Natural killer cell treated with Interleukin-12 subunit alpha and Interleukin-12 subunit beta and Interleukin-15 and Interleukin-18, amount 100 ng/mL, for 72 hours (primary cell): ENCODE measurements at regions not wholly inside any gene's neighbourhood (a gene's known extent, or its start where the extent isn't known, plus 50 kb on each side); places are given as distances from the start of the nearest gene placed in this dataset.

Experiments
- ATAC-seq, 2 donors: fragments of 150-1000 bp; cut with Tn5 transposase in 1 of 2; sonication (Bioruptor Pico), chemical (Tn5 transposase) in 1 of 2; 2 replicates each; pipeline ENCODE4 v1.10.0; 2021
- DNase-seq: peaks from one replicate; pipeline ENCODE4 v3.0.0; 2022; ENCODE audit warnings: low spot score
- H3K27ac Mint-ChIP-seq, 2 donors: 1 replicate in 1 of 2; 2 replicates in 1 of 2; pipeline ENCODE4 v1.8.0; 2022; ENCODE audit warnings: mixed read lengths in 2 of 2, mild to moderate bottlenecking in 1 of 2, moderate library complexity in 1 of 2
- H3K27me3 Mint-ChIP-seq, 2 donors: 1 replicate in 1 of 2; 2 replicates in 1 of 2; pipeline ENCODE4 v1.8.0; 2022; ENCODE audit warnings: mixed read lengths in 2 of 2
- H3K36me3 Mint-ChIP-seq: one replicate; pipeline ENCODE4 v1.8.0; 2022; ENCODE audit warnings: mixed read lengths
- H3K4me1 Mint-ChIP-seq, 2 donors: 1 replicate in 1 of 2; 2 replicates in 1 of 2; pipeline ENCODE4 v1.8.0; 2022; ENCODE audit warnings: low read depth in 2 of 2, mixed read lengths in 2 of 2, mild to moderate bottlenecking in 1 of 2
- H3K4me3 Mint-ChIP-seq: one replicate; pipeline ENCODE4 v1.8.0; 2022; ENCODE audit warnings: mixed read lengths
- H3K9me3 Mint-ChIP-seq: 2 replicates; pipeline ENCODE4 v1.8.0; 2022; ENCODE audit warnings: mixed read lengths

GRCh38 chr6:169958510-169958909, 207.1 kb downstream of the ERMARD start:
- H3K4me3 Mint-ChIP-seq, result no peak overlapping the region
- ATAC-seq, result no peak
- DNase-seq, result no peak
- peaks cover 12 to 18% of the 10 kb centered on the region in 2 donors for H3K27me3 Mint-ChIP-seq
- peaks cover 0 to 6% of the 10 kb centered on the region in 2 donors for H3K4me1 Mint-ChIP-seq
- no peak overlapping the region for H3K27ac Mint-ChIP-seq
- no peaks in the 10 kb centered on the region for H3K9me3 Mint-ChIP-seq
- H3K36me3 Mint-ChIP-seq, result no peaks in the 10 kb centered on the region

- Mint-ChIP-seq H3K27me3 (peaks cover 10 to 18% of the 10 kb centered on the region in 2 donors), H3K4me1 (peaks cover 0 to 6% of the 10 kb centered on the region in 2 donors), H3K36me3 (no peaks in the 10 kb centered on the region), H3K27ac (no peak overlapping the region), H3K9me3 (no peaks in the 10 kb centered on the region), H3K4me3 (no peak overlapping the region)
- no peak for DNase-seq
- no peak for ATAC-seq
These were observed 206.0 kb downstream of the ERMARD start for GRCh38 chr6:169957351-169957963.

GRCh38 chr6:169956580-169956979, 205.2 kb downstream of the ERMARD start:
- Mint-ChIP-seq H3K4me1 (peaks cover 0 to 6% of the 10 kb centered on the region in 2 donors), H3K9me3 (no peaks in the 10 kb centered on the region), H3K27me3 (peaks cover 10 to 18% of the 10 kb centered on the region in 2 donors), H3K27ac (no peak overlapping the region), H3K36me3 (no peaks in the 10 kb centered on the region), H3K4me3 (no peak overlapping the region)
- no peak for DNase-seq
- ATAC-seq, result no peak

GRCh38 chr6:169955731-169956437, 204.5 kb downstream of the ERMARD start:
- DNase-seq (no peak), ATAC-seq (no peak)
- Mint-ChIP-seq H3K27me3 (peaks cover 10 to 18% of the 10 kb centered on the region in 2 donors), H3K9me3 (no peaks in the 10 kb centered on the region), H3K4me3 (no peak overlapping the region), H3K4me1 (peaks cover 0 to 4% of the 10 kb centered on the region in 2 donors), H3K27ac (no peak overlapping the region), H3K36me3 (no peaks in the 10 kb centered on the region)

- Mint-ChIP-seq H3K4me1 (peaks cover 0 to 7% of the 10 kb centered on the region in 2 donors), H3K4me3 (no peak overlapping the region), H3K27me3 (peaks cover 10 to 18% of the 10 kb centered on the region in 2 donors), H3K27ac (no peak overlapping the region), H3K9me3 (no peaks in the 10 kb centered on the region), H3K36me3 (no peaks in the 10 kb centered on the region)
- DNase-seq, result no peak
- no peak for ATAC-seq
These were observed 203.6 kb downstream of the ERMARD start for GRCh38 chr6:169954977-169955376.

- peaks cover 8 to 18% of the 10 kb centered on the region in 2 donors for H3K27me3 Mint-ChIP-seq
- DNase-seq (no peak), ATAC-seq (no peak)
- H3K4me3 Mint-ChIP-seq, result no peak overlapping the region
- peaks cover 0 to 7% of the 10 kb centered on the region in 2 donors for H3K4me1 Mint-ChIP-seq
- no peaks in the 10 kb centered on the region for H3K36me3 Mint-ChIP-seq
- no peak overlapping the region for H3K27ac Mint-ChIP-seq
- H3K9me3 Mint-ChIP-seq, result no peaks in the 10 kb centered on the region
These were observed 202.3 kb downstream of the ERMARD start for GRCh38 chr6:169953686-169954085.

- Mint-ChIP-seq H3K9me3 (no peaks in the 10 kb centered on the region), H3K27me3 (peaks cover 9 to 20% of the 10 kb centered on the region in 2 donors), H3K36me3 (no peaks in the 10 kb centered on the region), H3K4me3 (no peak overlapping the region), H3K4me1 (peaks cover 0 to 4% of the 10 kb centered on the region in 2 donors), H3K27ac (no peak overlapping the region)
- no peak for DNase-seq
- no peak for ATAC-seq
These were observed 199.1 kb downstream of the ERMARD start for GRCh38 chr6:169950558-169950957.

GRCh38 chr6:169949511-169950097, 198.2 kb downstream of the ERMARD start:
- no peak overlapping the region for H3K4me3 Mint-ChIP-seq
- H3K9me3 Mint-ChIP-seq, result no peaks in the 10 kb centered on the region
- DNase-seq, result no peak
- H3K27me3 Mint-ChIP-seq, result peaks cover 13 to 22% of the 10 kb centered on the region in 2 donors
- no peak for ATAC-seq
- H3K36me3 Mint-ChIP-seq, result no peaks in the 10 kb centered on the region
- H3K4me1 Mint-ChIP-seq, result peaks cover 0 to 4% of the 10 kb centered on the region in 2 donors
- H3K27ac Mint-ChIP-seq, result no peak overlapping the region

- DNase-seq (no peak), ATAC-seq (no peak)
- peaks cover 3% of the 10 kb centered on the region for H3K9me3 Mint-ChIP-seq
- H3K27me3 Mint-ChIP-seq, result peaks cover 26 to 46% of the 10 kb centered on the region in 2 donors
- H3K27ac Mint-ChIP-seq, result no peak overlapping the region
- H3K4me1 Mint-ChIP-seq, result peaks cover 0 to 4% of the 10 kb centered on the region in 2 donors
- H3K4me3 Mint-ChIP-seq, result no peak overlapping the region
- peaks cover 8% of the 10 kb centered on the region for H3K36me3 Mint-ChIP-seq
These were observed 195.5 kb downstream of the ERMARD start for GRCh38 chr6:169946971-169947370.

GRCh38 chr6:169945117-169945516, 193.7 kb downstream of the ERMARD start:
- ATAC-seq (no peak), DNase-seq (no peak)
- Mint-ChIP-seq H3K9me3 (peaks cover 3% of the 10 kb centered on the region), H3K27me3 (peaks cover 28 to 47% of the 10 kb centered on the region in 2 donors), H3K4me1 (no peaks in the 10 kb centered on the region), H3K4me3 (no peak overlapping the region), H3K36me3 (peaks cover 8% of the 10 kb centered on the region), H3K27ac (no peak overlapping the region)

- no peak overlapping the region for H3K27ac Mint-ChIP-seq
- peaks cover 31 to 52% of the 10 kb centered on the region in 2 donors for H3K27me3 Mint-ChIP-seq
- ATAC-seq (no peak), DNase-seq (no peak)
- no peaks in the 10 kb centered on the region for H3K4me1 Mint-ChIP-seq
- peaks cover 8% of the 10 kb centered on the region for H3K36me3 Mint-ChIP-seq
- peaks cover 3% of the 10 kb centered on the region for H3K9me3 Mint-ChIP-seq
- no peak overlapping the region for H3K4me3 Mint-ChIP-seq
These were observed 193.0 kb downstream of the ERMARD start for GRCh38 chr6:169944415-169944814.

- Mint-ChIP-seq H3K4me3 (no peak overlapping the region), H3K27me3 (peaks cover 34 to 54% of the 10 kb centered on the region in 2 donors), H3K9me3 (peaks cover 3% of the 10 kb centered on the region), H3K27ac (no peak overlapping the region), H3K36me3 (peaks cover 8% of the 10 kb centered on the region), H3K4me1 (no peaks in the 10 kb centered on the region)
- no peak for DNase-seq
- no peak for ATAC-seq
These were observed 192.6 kb downstream of the ERMARD start for GRCh38 chr6:169944061-169944337.

GRCh38 chr6:169943241-169944060, 192.0 kb downstream of the ERMARD start:
- Mint-ChIP-seq H3K36me3 (peaks cover 8% of the 10 kb centered on the region), H3K27ac (no peak overlapping the region), H3K9me3 (peaks cover 3% of the 10 kb centered on the region), H3K27me3 (peaks cover 38 to 54% of the 10 kb centered on the region in 2 donors), H3K4me1 (no peaks in the 10 kb centered on the region), H3K4me3 (no peak overlapping the region)
- DNase-seq, result no peak
- no peak for ATAC-seq

GRCh38 chr6:169942173-169942572, 190.8 kb downstream of the ERMARD start:
- Mint-ChIP-seq H3K27ac (no peak overlapping the region), H3K27me3 (peaks cover 43 to 54% of the 10 kb centered on the region in 2 donors), H3K9me3 (peaks cover 3% of the 10 kb centered on the region), H3K4me1 (no peaks in the 10 kb centered on the region), H3K36me3 (peaks cover 8% of the 10 kb centered on the region), H3K4me3 (no peak overlapping the region)
- no peak for DNase-seq
- ATAC-seq, result no peak
